ENCODE measurements at regions not wholly inside any gene's neighbourhood (a gene's known extent, or its start where the extent isn't known, plus 50 kb on each side); places are given as distances from the start of the nearest gene placed in this dataset.

DNA sequence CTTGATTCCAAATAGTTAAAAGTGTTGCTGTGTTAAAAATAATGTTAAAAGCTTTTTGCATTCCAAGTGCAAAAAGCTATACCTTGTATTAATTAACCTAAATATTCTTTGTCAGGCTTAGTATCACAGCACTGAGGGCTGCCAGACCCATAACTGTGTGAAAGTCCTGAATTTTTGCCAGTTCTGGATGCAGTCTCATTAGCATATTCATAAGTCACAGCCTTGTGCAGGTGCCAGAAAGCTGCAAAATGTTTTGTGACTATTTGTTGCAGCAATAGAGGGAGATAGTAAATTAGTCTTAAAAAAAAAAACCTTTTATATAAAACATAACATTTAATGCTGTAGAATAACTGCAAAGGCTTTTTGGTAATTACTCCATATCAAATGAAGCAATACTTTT, 56.6 kb downstream of the SLITRK1 start:
- no peak overlapping the region for H3K4me3 Mint-ChIP-seq
- no peak overlapping the region for H3K27ac Mint-ChIP-seq (ENCODE audit: low read depth)
- DNase-seq (ENCODE audit: low spot score in 2 of 2) (no peak), ATAC-seq (replicated peaks; ENCODE audit: extremely low read depth, poor library complexity, severe bottlenecking) (no peak)
- H3K9me3 Mint-ChIP-seq: no peaks in the 10 kb centered on the region
- H3K36me3 Mint-ChIP-seq (ENCODE audit: insufficient read depth): no peaks in the 10 kb centered on the region
- no peaks in the 10 kb centered on the region for H3K27me3 Mint-ChIP-seq
- no peaks in the 10 kb centered on the region for H3K4me1 Mint-ChIP-seq

DNA sequence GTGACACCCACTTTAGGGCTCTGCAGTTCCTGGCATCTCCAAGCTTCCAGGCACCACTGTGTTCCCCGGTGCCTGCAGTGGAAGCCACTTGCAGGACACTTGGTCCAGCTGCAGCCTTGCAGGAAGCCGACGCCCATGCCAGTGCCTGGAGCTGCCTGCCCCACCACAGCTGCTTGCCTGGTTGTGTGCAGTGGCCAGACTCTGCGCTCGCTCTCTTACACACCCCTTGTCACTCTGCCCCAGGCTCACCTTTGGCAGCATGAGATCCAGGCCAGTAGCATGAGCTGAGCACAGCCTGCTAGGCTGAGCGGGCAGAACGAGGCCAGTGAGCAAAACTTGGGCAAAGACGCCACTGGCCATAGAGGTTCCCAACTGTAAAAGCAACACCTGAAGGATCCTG, 57.7 kb downstream of the SLITRK1 start:
- ATAC-seq (replicated peaks; ENCODE audit: extremely low read depth, poor library complexity, severe bottlenecking): no peak

DNA sequence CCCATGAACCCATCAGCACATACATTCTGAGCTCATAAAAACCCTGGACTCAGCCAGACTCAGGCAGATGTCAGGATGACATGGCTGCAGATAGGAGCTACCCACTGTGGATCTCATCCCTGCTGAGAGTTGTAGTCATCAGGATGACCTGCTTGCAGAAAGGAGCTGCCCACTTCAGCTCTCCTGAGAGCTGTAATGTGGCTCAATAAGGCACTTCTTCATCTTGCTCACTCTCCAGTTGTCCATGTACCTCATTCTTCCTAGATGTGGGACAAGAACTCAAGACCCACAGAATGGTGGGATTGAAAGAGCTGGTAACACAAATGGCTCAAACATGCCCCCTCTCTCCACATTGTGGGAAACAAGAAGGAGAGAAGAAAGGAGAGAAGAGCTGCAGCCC, 58.2 kb downstream of the SLITRK1 start:
- no peak overlapping the region for H3K4me3 Mint-ChIP-seq
- H3K9me3 Mint-ChIP-seq: peaks cover 2% of the 10 kb centered on the region
- peaks cover 2% of the 10 kb centered on the region for H3K36me3 Mint-ChIP-seq (ENCODE audit: insufficient read depth)
- DNase-seq (ENCODE audit: low spot score in 2 of 2): no peak
- no peak overlapping the region for H3K27ac Mint-ChIP-seq (ENCODE audit: low read depth)
- no peaks in the 10 kb centered on the region for H3K27me3 Mint-ChIP-seq
- no peaks in the 10 kb centered on the region for H3K4me1 Mint-ChIP-seq
- ATAC-seq (replicated peaks; ENCODE audit: extremely low read depth, poor library complexity, severe bottlenecking): no peak

More for the DNA sequence above, 57.7 kb downstream of the SLITRK1 start:
- no peak overlapping the region for H3K27ac Mint-ChIP-seq (ENCODE audit: low read depth)
- H3K9me3 Mint-ChIP-seq: no peaks in the 10 kb centered on the region
- no peaks in the 10 kb centered on the region for H3K27me3 Mint-ChIP-seq
- no peak for DNase-seq (ENCODE audit: low spot score in 2 of 2)
- no peak overlapping the region for H3K4me3 Mint-ChIP-seq
- H3K4me1 Mint-ChIP-seq: no peaks in the 10 kb centered on the region
- no peaks in the 10 kb centered on the region for H3K36me3 Mint-ChIP-seq (ENCODE audit: insufficient read depth)

DNA sequence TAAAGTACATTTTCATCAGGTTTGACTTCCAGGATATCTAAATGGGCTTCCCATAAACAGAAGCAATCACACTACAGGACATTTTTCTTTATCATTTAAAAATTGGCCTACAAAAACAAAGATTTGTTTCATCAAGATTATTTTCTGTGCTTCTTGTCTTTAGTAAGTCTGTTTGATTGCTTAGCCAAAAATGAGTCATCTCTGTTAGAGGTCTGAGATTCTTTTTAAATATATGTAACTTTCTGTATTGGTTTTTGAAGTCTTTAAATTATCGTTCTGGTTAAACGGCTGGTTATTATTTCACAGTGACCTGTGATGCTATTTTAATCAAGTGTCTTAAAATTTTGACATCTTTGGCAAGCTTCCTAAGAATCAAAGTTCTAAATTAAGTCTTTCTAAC, 62.7 kb downstream of the SLITRK1 start:
- H3K36me3 Mint-ChIP-seq (ENCODE audit: insufficient read depth): peaks cover 2% of the 10 kb centered on the region
- no peak for DNase-seq (ENCODE audit: low spot score in 2 of 2)

DNA sequence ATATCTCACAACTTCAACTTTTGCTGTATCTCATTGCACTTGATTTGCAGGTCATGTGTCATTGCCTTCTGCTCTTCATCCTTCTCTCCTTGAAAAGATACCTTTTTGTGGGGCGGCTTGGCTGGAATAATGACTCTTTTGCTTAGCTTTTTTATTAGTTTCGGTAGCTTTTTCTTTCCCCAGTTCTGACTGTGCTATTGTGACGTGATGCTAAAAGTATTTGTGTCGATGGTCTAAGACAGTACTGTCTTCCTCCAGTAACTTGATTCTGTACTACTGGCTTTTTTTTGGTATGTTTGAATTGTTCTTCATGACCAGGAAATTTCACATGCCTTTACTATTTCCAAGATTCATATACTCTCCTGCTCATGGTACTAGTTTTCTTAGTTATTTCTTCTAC, 63.1 kb downstream of the SLITRK1 start:
- Mint-ChIP-seq H3K27me3 (no peaks in the 10 kb centered on the region), H3K36me3 (ENCODE audit: insufficient read depth) (peaks cover 2% of the 10 kb centered on the region), H3K27ac (ENCODE audit: low read depth) (no peak overlapping the region), H3K9me3 (peaks cover 11% of the 10 kb centered on the region), H3K4me1 (no peaks in the 10 kb centered on the region), H3K4me3 (no peak overlapping the region)
- DNase-seq (ENCODE audit: low spot score in 2 of 2) (no peak), ATAC-seq (replicated peaks; ENCODE audit: extremely low read depth, poor library complexity, severe bottlenecking) (no peak)

More for the DNA sequence above, 62.7 kb downstream of the SLITRK1 start:
- Mint-ChIP-seq H3K4me3 (no peak overlapping the region), H3K27ac (ENCODE audit: low read depth) (no peak overlapping the region), H3K4me1 (no peaks in the 10 kb centered on the region), H3K27me3 (no peaks in the 10 kb centered on the region), H3K9me3 (peaks cover 11% of the 10 kb centered on the region)
- no peak for ATAC-seq (replicated peaks; ENCODE audit: extremely low read depth, poor library complexity, severe bottlenecking)

DNA sequence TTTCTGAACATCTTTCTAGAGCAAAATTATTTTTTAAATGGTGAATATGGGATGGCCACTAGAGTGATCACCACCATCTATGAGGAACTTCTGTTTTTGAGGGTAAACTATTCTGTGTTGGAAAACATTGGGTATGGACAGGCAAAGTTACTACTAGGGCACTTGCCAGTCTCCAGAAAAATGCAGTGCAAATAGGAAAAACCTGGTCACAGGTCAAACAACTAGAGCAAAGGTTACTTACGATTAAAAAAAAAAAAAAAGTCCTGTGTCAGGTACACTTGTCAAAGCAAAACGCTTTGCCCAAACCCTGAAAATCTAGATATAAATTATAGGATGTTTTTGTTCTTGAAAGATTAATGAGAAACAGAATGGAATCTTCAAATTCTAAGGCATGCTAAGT, 66.2 kb downstream of the SLITRK1 start:
- no peaks in the 10 kb centered on the region for H3K4me1 Mint-ChIP-seq
- H3K36me3 Mint-ChIP-seq (ENCODE audit: insufficient read depth): peaks cover 2% of the 10 kb centered on the region
- no peaks in the 10 kb centered on the region for H3K27me3 Mint-ChIP-seq
- H3K4me3 Mint-ChIP-seq: no peak overlapping the region
- peaks cover 11% of the 10 kb centered on the region for H3K9me3 Mint-ChIP-seq
- ATAC-seq (replicated peaks; ENCODE audit: extremely low read depth, poor library complexity, severe bottlenecking): no peak
- DNase-seq (ENCODE audit: low spot score in 2 of 2): no peak
- H3K27ac Mint-ChIP-seq (ENCODE audit: low read depth): no peak overlapping the region

DNA sequence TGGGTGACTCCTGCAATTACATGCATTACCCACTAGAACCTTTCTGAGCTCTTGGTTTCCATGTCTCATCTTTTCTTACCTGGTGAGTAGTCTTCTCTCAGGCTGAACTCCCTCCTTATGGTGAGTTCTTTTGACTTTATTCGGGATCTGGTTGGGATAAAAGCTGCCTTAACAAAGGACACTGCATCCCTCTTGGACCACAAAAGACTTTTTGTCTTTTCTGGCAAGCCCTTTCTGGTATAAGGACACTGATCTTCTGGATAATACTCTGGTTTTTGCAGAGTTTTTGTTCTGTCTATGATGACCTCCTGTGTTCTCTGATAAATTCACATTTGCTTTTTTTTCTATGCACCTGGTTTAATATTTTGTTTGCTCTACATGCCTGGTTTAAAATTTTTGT, 66.7 kb downstream of the SLITRK1 start:
- DNase-seq (ENCODE audit: low spot score in 2 of 2): no peak
- Mint-ChIP-seq H3K27me3 (no peaks in the 10 kb centered on the region), H3K27ac (ENCODE audit: low read depth) (no peak overlapping the region), H3K4me1 (no peaks in the 10 kb centered on the region), H3K36me3 (ENCODE audit: insufficient read depth) (peaks cover 2% of the 10 kb centered on the region), H3K9me3 (peaks cover 11% of the 10 kb centered on the region), H3K4me3 (no peak overlapping the region)
- ATAC-seq (replicated peaks; ENCODE audit: extremely low read depth, poor library complexity, severe bottlenecking): no peak

DNA sequence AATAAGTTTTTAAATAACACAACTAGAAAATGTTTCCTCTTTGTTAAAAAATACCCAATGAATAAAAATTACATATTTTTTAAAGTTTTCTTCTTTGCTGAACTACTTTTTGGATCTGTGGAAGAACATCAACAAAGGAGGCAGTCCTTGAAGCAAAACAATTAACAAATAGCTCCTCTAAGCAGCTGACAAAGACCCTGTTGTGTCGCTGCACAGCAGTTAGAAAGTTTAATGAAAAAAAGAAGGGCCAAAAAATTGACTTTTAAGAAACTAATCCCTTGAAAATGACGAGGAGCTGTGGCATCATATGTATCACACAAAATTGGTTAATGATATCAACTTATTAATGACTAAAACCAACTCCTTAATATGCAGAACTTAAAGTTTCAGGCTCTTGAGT, 72.1 kb downstream of the SLITRK1 start:
- Mint-ChIP-seq H3K36me3 (ENCODE audit: insufficient read depth) (no peaks in the 10 kb centered on the region), H3K27me3 (no peaks in the 10 kb centered on the region), H3K4me1 (no peaks in the 10 kb centered on the region), H3K4me3 (no peak overlapping the region), H3K9me3 (no peaks in the 10 kb centered on the region), H3K27ac (ENCODE audit: low read depth) (no peak overlapping the region)
- no peak for ATAC-seq (replicated peaks; ENCODE audit: extremely low read depth, poor library complexity, severe bottlenecking)
- DNase-seq (ENCODE audit: low spot score in 2 of 2): no peak

DNA sequence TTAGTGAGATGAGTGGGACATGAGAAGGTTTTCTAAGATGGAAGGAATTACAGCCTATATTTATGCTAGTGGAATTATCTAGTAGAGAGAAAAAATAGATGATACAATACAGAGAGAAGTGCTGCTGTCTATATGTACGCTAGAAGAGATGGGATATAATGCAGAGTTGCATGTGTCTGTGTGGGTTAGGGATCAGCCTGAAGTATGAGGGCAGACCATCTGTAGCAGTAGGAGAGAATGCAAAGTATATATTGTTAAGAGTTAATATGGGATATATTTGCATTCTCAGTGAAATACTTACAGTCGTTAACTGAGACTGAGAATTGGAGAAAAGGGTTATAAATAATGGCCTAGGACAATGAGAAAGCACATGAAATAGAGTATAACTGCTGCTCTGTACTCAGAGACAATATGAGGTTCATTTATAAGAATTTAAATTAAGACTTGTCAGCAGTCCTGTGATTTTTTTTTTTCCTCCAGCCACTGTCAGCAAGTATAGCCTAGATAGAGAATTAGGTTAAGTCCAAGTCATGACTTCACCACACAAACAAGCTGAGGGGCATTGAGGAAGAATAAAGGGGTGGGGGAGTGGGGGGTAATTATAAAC, 77.8 kb downstream of the SLITRK1 start:
- Mint-ChIP-seq H3K9me3 (peaks cover 6% of the 10 kb centered on the region), H3K4me3 (no peak overlapping the region), H3K27ac (ENCODE audit: low read depth) (no peak overlapping the region)

DNA sequence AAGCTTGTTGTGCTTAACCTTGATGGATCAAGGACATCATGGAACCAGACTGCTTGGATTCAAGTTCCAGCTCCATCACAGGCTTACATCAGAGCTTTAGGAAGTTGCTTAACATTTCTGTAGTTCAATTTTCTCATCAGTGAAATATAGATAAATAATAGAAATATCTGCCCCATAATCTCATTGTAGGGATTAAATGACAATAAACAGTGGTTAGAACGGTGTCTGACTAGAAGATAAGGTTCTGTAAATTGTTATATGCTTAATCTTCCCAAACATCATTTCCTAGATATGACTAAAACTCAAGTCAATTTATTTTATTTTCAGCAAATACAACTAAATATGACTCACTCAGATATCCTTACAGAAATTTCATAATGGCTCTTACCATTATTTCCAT, 83.5 kb downstream of the SLITRK1 start:
- ATAC-seq (replicated peaks; ENCODE audit: extremely low read depth, poor library complexity, severe bottlenecking): no peak
- no peak overlapping the region for H3K4me3 Mint-ChIP-seq
- H3K27me3 Mint-ChIP-seq: no peaks in the 10 kb centered on the region
- H3K27ac Mint-ChIP-seq (ENCODE audit: low read depth): no peak overlapping the region
- peaks cover 6% of the 10 kb centered on the region for H3K9me3 Mint-ChIP-seq
- H3K36me3 Mint-ChIP-seq (ENCODE audit: insufficient read depth): no peaks in the 10 kb centered on the region
- no peaks in the 10 kb centered on the region for H3K4me1 Mint-ChIP-seq
- DNase-seq (ENCODE audit: low spot score in 2 of 2): no peak

More for the DNA sequence above, 77.8 kb downstream of the SLITRK1 start:
- DNase-seq (ENCODE audit: low spot score in 2 of 2): no peak
- Mint-ChIP-seq H3K36me3 (ENCODE audit: insufficient read depth) (no peaks in the 10 kb centered on the region), H3K4me1 (no peaks in the 10 kb centered on the region), H3K27me3 (no peaks in the 10 kb centered on the region)
- ATAC-seq (replicated peaks; ENCODE audit: extremely low read depth, poor library complexity, severe bottlenecking): no peak

DNA sequence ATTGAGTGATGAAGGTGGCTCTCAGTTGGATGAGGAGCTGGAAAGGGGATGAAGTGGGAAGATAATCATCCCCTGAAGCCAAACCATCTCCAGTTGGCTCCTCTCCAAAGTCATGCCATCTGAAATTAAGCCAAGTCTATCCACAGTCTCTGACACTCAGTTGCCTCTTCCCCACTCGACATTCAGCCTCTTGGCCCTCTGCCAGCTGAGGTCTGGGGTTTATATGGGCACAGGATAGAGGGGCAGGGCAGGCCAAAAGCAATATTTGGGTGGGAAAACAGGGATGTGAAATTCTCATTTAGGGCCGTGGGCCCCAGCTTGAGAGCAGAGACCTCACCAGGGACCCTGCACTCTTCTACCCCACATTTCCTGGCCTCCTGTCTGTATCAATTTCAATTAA, 85.9 kb downstream of the SLITRK1 start:
- DNase-seq (ENCODE audit: low spot score in 2 of 2) (no peak), ATAC-seq (replicated peaks; ENCODE audit: extremely low read depth, poor library complexity, severe bottlenecking) (no peak)
- no peak overlapping the region for H3K27ac Mint-ChIP-seq (ENCODE audit: low read depth)
- H3K4me3 Mint-ChIP-seq: no peak overlapping the region
- no peaks in the 10 kb centered on the region for H3K4me1 Mint-ChIP-seq
- no peaks in the 10 kb centered on the region for H3K36me3 Mint-ChIP-seq (ENCODE audit: insufficient read depth)
- H3K27me3 Mint-ChIP-seq: no peaks in the 10 kb centered on the region
- H3K9me3 Mint-ChIP-seq: no peaks in the 10 kb centered on the region

DNA sequence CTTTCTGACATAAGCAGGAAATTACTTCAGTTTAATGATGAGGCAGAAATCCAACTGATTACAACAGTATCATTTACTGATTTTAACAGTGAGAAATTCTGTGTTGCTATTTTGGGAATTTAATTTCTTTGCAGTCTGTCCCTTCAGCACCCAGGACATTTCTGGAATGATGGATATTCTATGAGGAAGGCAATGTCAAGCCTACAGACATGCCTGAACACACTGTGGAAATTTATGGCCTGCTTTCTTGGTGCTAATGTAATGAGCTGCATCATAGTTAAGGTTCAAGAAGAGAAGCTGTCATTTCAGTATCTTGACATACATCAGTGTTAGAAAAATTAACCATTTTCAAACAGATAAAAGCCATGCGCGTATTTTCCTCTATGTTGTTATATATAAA, 87.7 kb downstream of the SLITRK1 start:
- H3K4me1 Mint-ChIP-seq: no peaks in the 10 kb centered on the region
- no peaks in the 10 kb centered on the region for H3K36me3 Mint-ChIP-seq (ENCODE audit: insufficient read depth)
- no peaks in the 10 kb centered on the region for H3K27me3 Mint-ChIP-seq
- DNase-seq (ENCODE audit: low spot score in 2 of 2) (no peak), ATAC-seq (replicated peaks; ENCODE audit: extremely low read depth, poor library complexity, severe bottlenecking) (no peak)
- no peak overlapping the region for H3K27ac Mint-ChIP-seq (ENCODE audit: low read depth)
- no peak overlapping the region for H3K4me3 Mint-ChIP-seq
- H3K9me3 Mint-ChIP-seq: no peaks in the 10 kb centered on the region

DNA sequence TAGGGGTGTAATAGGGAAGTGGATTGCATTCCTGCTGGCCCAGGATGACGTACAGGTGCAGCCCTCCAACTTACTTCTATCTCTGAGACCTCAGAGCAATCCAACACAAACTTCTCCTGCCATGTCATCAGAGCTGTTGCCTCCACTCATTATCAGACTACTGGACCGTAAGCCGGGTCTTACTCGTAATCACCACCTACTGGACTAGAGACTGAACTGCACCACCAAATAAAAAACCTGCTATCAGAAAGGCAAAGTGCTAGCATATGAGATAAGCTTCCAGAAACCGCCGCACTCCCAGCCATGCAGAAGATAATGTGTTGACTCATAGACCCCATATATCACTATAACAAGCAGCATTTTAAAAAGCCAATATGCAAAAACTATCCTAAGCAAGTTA, 102.0 kb downstream of the SLITRK1 start:
- DNase-seq (ENCODE audit: low spot score in 2 of 2): no peak

DNA sequence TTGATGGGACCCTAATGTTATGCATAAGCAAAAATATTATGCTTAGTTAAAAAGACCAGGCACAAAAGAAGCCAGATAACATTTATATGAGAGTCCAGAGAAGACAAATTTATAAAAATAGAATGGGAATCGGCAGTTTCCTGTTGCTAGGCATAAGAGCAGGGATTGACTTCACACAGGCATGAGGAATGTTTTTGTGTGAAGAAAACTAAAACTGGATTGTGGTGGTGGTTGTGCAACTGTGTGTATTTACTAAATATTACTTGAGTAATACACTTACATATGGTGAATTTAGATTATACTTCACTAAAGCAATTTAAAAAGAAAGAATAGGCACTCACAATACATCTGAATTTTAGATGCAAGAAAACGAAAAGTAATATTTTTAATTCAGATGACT, 108.3 kb downstream of the SLITRK1 start:
- H3K4me1 Mint-ChIP-seq: no peaks in the 10 kb centered on the region
- no peak for DNase-seq (ENCODE audit: low spot score in 2 of 2)
- H3K27ac Mint-ChIP-seq (ENCODE audit: low read depth): no peak overlapping the region
- ATAC-seq (replicated peaks; ENCODE audit: extremely low read depth, poor library complexity, severe bottlenecking): no peak
- no peak overlapping the region for H3K4me3 Mint-ChIP-seq
- no peaks in the 10 kb centered on the region for H3K36me3 Mint-ChIP-seq (ENCODE audit: insufficient read depth)
- H3K27me3 Mint-ChIP-seq: no peaks in the 10 kb centered on the region
- H3K9me3 Mint-ChIP-seq: no peaks in the 10 kb centered on the region

More for the DNA sequence above, 102.0 kb downstream of the SLITRK1 start:
- no peaks in the 10 kb centered on the region for H3K27me3 Mint-ChIP-seq
- no peak for ATAC-seq (replicated peaks; ENCODE audit: extremely low read depth, poor library complexity, severe bottlenecking)
- no peaks in the 10 kb centered on the region for H3K36me3 Mint-ChIP-seq (ENCODE audit: insufficient read depth)
- H3K4me3 Mint-ChIP-seq: no peak overlapping the region
- H3K4me1 Mint-ChIP-seq: no peaks in the 10 kb centered on the region
- no peak overlapping the region for H3K27ac Mint-ChIP-seq (ENCODE audit: low read depth)
- H3K9me3 Mint-ChIP-seq: peaks cover 5% of the 10 kb centered on the region
